ENCODE measurements at regions not wholly inside any gene's neighbourhood (a gene's known extent, or its start where the extent isn't known, plus 50 kb on each side); places are given as distances from the start of the nearest gene placed in this dataset.

- no peak for DNase-seq (ENCODE audit: extremely low read depth in 1 of 2, low read depth in 1 of 2)
Observed at GRCh38 chr6:53744321-53744720, 50.5 kb upstream of the LRRC1 start.

- DNase-seq (ENCODE audit: extremely low read depth in 1 of 2, low read depth in 1 of 2), result no peak
Observed at GRCh38 chr6:53741034-53741823, 53.6 kb upstream of the LRRC1 start.

- DNase-seq (ENCODE audit: extremely low read depth in 1 of 2, low read depth in 1 of 2), result no peak
Observed at GRCh38 chr6:53737746-53738145, 57.1 kb upstream of the LRRC1 start.

GRCh38 chr6:53735896-53736295, 58.9 kb upstream of the LRRC1 start:
- DNase-seq (ENCODE audit: extremely low read depth in 1 of 2, low read depth in 1 of 2), result no peak

GRCh38 chr6:53734473-53735299, 60.1 kb upstream of the LRRC1 start:
- no peak for DNase-seq (ENCODE audit: extremely low read depth in 1 of 2, low read depth in 1 of 2)

GRCh38 chr6:53731866-53732636, 62.8 kb upstream of the LRRC1 start:
- no peak for DNase-seq (ENCODE audit: extremely low read depth in 1 of 2, low read depth in 1 of 2)

- DNase-seq (ENCODE audit: extremely low read depth in 1 of 2, low read depth in 1 of 2), result no peak
Observed at GRCh38 chr6:53730767-53731166, 64.0 kb upstream of the LRRC1 start.

GRCh38 chr6:53728570-53729194, 63.1 kb upstream of the KLHL31 start:
- DNase-seq (ENCODE audit: extremely low read depth in 1 of 2, low read depth in 1 of 2), result no peak

- no peak for DNase-seq (ENCODE audit: extremely low read depth in 1 of 2, low read depth in 1 of 2)
Observed at GRCh38 chr6:53727748-53728147, 62.2 kb upstream of the KLHL31 start.

- peak; percentile 34 to 53 for DNase-seq (ENCODE audit: extremely low read depth in 1 of 2, low read depth in 1 of 2)
Observed at GRCh38 chr6:53725791-53726575, 60.4 kb upstream of the KLHL31 start.

GRCh38 chr6:53724501-53724900, 58.9 kb upstream of the KLHL31 start:
- no peak for DNase-seq (ENCODE audit: extremely low read depth in 1 of 2, low read depth in 1 of 2)

GRCh38 chr6:53723331-53723730, 57.8 kb upstream of the KLHL31 start:
- no peak for DNase-seq (ENCODE audit: extremely low read depth in 1 of 2, low read depth in 1 of 2)

GRCh38 chr6:53721766-53722165, 56.2 kb upstream of the KLHL31 start:
- no peak for DNase-seq (ENCODE audit: extremely low read depth in 1 of 2, low read depth in 1 of 2)

- DNase-seq (ENCODE audit: extremely low read depth in 1 of 2, low read depth in 1 of 2), result no peak
Observed at GRCh38 chr6:53718597-53719460, 53.3 kb upstream of the KLHL31 start.

GRCh38 chr6:53717566-53717965, 52.0 kb upstream of the KLHL31 start:
- DNase-seq (ENCODE audit: extremely low read depth in 1 of 2, low read depth in 1 of 2), result no peak

GRCh38 chr6:53715434-53715833, 49.9 kb upstream of the KLHL31 start:
- DNase-seq (ENCODE audit: extremely low read depth in 1 of 2, low read depth in 1 of 2), result no peak

Data from stimulated activated CD8-positive, alpha-beta memory T cell treated with anti-CD3 and anti-CD28 coated beads, Interleukin-7, amount 100 ng/mL, for 48 hours (primary cell).